ENCODE measurements at regions not wholly inside any gene's neighbourhood (a gene's known extent, or its start where the extent isn't known, plus 50 kb on each side); places are given as distances from the start of the nearest gene placed in this dataset.

GRCh38 chr7:18154726-18155125 lies 127.1 kb upstream of the PRPS1L1 start:
- DNase-seq = no peak

DNA sequence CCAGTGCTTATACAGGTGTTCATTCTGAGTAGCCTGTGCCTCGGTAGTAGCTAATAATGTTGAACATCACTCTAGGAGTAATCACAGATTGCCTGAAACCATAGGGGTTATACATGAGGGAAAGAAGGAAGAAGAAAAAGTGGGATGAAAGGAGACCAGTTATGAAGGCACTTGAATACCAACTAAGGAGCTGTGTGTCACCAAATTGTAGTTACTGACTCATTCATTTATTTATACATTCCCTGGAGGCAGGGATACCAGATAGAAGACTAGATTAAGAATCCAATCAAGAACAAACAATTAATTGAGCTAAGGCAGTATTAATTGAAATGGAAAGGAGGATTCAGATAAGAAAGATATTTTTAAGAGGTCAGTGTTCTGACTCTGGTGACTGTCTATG lies 129.6 kb upstream of the PRPS1L1 start:
- no peak for DNase-seq

- DNase-seq = no peak
These were observed 135.0 kb upstream of the PRPS1L1 start for GRCh38 chr7:18162657-18163056.

- no peak for DNase-seq
These were observed 135.4 kb upstream of the PRPS1L1 start for GRCh38 chr7:18163091-18163490.

DNA sequence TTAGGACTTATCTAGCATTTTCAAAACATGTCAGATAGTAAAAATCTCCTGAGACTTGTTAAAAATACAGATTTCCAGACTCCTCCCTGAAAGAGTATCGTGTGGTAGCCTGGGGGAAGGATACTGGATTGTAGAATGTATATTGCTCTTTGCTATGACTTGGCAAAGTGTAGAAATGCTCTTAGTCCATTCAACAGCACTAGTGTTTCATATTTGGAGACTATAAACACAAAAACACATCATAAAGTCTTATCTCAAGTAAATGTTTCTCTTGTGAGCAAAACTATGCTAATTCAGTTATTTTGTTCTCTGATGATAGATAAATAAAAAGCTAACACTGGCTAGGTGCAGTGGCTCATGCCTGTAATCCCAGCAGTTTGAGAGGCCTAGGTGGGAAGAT lies 137.5 kb upstream of the PRPS1L1 start:
- no peak for DNase-seq

- no peak for DNase-seq
These were observed 138.4 kb upstream of the PRPS1L1 start for GRCh38 chr7:18166002-18166401.

GRCh38 chr7:18167815-18168214 lies 140.2 kb upstream of the PRPS1L1 start:
- DNase-seq = no peak

DNA sequence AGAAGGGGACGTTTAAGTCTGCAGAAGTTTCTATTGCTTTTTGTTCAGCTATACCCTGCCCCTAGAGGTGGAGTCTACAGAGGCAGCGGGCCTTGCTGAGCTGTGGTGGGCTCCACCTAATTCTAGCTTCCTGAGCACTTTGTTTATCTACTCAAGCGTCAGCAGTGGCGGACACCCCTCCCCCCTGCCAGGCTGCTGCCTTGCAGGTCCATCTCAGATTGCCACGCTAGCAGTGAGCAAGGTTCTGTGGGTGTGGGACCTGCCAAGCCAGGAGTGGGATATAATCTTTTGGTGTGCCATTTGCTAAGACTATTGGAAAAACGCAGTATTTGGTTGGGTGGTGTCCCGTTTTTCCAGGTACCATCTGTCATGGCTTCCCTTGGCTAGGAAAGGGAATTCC lies 147.3 kb upstream of the PRPS1L1 start:
- no peak for DNase-seq

DNA sequence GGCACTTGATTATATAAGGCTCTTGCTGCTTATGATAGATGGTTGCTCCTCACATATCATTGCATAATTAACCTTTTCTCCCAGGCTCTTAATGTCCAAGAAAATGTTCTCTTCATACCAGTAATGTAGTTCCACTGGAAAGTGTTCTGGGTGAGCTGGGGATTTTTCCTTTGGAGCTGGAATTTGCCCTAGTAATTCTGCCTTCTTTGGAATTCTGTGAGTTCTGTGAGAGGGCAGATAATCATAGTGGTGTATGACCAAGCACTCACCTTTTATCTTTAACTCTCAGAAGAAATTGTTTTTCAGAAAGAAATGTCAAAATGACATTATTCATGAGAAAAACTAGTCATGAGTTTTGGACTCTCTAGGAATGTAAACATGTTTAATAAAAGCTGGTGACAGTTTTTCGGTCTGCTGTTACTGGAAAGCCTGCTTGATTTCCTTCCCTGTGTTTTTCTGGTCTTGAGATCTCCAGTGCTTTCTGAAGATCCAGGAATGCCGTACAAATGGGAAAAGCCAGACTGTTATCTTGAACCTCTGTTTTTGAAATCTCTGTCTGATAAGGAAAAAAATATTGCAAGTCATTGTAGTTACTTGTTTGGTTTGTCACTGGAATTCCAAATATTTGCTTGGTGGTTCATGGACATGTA lies 148.3 kb upstream of the PRPS1L1 start:
- no peak for DNase-seq

GRCh38 chr7:18177129-18177814 lies 149.6 kb upstream of the PRPS1L1 start:
- DNase-seq = no peak

- no peak for DNase-seq
These were observed 150.4 kb upstream of the PRPS1L1 start for GRCh38 chr7:18177815-18178660.

DNA sequence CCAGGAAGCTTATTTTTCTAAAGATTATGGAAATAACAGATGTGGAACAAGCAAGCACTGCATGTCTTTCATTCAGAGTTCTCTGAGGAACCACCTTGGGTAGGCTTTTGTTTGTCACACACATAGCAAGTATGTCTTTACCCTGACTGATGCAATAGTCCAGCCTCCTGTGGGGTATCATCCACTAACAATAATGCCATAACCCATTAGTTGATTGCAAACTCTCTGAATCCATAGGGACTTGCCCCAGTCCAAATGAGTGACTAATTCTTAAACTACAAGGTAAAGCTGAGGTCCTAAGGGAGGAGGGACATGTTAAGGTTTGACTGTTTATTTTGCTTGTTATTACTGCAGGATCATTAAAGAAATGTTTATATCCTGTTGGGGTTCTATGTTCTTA lies 151.4 kb upstream of the PRPS1L1 start:
- no peak for DNase-seq

DNA sequence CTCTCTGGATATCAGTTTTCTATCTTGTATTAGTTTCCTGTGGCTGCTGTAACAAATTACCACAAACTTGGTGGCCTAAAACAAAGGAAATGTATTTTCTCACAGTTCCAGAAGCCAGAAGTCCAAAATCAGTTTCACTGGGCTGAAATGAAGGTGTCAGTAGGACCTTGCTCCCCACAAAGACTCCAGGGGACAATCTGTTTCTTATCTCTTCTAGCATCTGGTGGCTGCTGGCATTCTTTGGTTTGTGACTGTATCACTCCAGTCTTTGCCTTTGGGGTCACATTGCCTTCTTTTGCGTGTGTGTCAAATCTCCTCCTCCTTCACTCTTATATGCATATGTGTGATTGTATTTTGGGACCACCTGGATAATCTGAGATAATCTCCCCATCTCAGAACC lies 153.0 kb upstream of the PRPS1L1 start:
- no peak for DNase-seq

DNA sequence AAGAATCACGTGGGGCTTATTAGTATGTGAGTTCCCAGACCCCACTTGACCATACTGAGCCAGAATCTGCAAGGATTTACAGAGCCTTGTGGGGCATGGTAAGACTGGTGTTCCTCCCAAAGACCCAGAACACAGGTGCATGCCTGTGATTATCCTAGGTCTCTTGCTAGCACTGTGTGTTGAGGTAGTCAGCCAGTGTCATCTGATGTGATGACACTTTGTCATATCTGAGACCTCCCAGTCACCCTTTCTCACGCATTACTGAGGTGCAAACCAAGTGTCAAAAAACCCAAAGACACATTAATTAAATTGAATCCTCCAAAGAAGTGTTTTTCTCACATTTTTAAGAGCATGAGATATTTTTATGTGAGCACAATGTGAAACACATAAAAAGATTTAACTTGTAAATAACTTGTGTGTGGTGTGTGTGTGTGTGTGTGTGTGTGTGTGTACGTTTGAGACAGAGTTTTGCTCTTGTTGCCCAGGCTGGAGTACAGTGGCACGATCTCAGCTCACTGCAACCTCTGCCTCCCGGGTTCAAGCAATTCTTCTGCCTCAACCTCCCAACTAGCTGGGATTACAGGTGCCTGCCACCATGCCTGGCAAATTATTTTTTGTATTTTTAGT lies 162.0 kb upstream of the PRPS1L1 start:
- DNase-seq = no peak

GRCh38 chr7:18191341-18191740 lies 163.7 kb upstream of the PRPS1L1 start:
- no peak for DNase-seq

DNA sequence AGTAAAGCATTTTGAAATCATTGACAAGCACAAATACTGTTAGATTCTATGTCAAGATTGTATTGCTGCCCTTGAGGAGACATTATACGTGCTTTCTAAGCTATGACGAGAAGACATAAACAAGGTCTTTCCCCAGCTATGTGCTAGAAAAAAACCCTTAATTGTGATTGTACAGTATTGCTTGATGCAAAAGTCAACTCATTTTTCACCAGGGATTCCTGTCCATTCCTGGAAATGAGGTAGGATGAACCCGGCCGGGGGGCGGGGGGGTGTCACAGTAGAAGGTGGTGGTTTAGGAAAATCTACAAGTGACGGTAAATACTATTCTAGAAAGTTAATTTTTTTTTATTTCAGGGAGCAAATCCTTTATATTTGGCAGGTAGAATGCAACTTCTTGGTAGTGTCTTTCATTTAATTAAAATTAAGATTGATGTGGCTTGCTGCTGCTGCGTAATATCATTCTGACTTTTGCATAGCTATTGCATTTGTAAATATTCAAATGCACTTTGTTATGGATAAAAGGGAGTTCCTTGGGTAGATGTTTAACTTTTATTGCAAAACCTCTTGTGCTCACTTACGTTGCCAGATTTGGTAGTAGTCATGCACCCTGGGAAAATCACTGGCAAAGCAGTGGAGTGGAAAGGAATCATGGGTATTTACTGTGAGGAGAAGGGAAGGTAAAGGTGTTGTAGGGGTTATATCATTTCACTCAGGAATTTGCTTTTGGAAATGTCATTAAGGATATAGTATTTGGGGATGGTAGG lies 164.4 kb upstream of the PRPS1L1 start:
- DNase-seq = no peak

- no peak for DNase-seq
These were observed 167.0 kb upstream of the PRPS1L1 start for GRCh38 chr7:18194616-18195015.

DNA sequence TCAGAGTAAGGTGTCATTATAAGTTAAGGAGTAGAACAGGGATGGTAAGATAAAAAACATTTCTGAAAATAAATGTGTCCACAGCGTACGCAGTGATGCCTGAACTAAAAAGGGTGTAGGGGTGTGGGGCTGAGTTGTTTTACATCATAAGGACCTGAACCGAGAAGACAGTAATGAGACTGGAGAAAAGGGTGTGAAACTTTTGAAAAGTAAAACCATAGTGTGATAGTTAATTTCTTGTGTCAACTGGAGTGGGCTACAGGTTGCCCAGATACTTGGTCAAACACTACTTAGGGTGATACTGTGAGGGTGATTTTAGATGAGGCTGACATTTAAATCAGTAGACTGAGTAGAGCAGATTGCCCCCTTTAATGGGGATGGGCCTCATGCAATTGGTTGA lies 169.0 kb upstream of the PRPS1L1 start:
- DNase-seq = no peak

- no peak for DNase-seq
These were observed 171.2 kb upstream of the PRPS1L1 start for GRCh38 chr7:18198868-18199267.

DNA sequence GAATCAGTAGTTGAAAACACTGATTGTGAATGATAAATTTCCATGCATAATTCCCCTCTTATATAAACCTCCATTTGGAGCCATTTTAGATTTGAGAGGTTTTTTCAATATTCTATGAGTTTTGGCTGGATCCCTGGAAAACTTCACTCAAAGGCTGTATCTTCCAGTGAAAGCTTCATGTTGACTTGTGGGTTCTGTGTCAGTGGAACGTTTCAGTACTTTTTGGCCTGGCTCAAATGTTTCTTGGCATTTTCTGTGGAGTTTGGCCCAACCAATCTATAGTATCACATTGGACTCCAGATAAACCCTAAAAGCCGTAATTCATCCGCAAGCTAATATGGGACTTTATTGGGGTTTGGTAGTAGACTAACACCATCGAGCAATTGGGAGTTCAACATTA lies 172.6 kb upstream of the PRPS1L1 start:
- DNase-seq = no peak

- DNase-seq = no peak
These were observed 173.2 kb upstream of the PRPS1L1 start for GRCh38 chr7:18200855-18201254.

GRCh38 chr7:18201350-18201749 lies 173.7 kb upstream of the PRPS1L1 start:
- DNase-seq = no peak
